HepG2 (cell line): ENCODE measurements at regions not wholly inside any gene's neighbourhood (a gene's known extent, or its start where the extent isn't known, plus 50 kb on each side); places are given as distances from the start of the nearest gene placed in this dataset.

Source experiments
- ATAC-seq: fragments of 200-7000 bp; cut with Tn5 transposase; 3 replicates; pipeline ENCODE4 v1.9.1; 2020; ENCODE audit warnings: mild to moderate bottlenecking, moderate library complexity
- BruUV-seq: library from RNA; stranded (reverse); fragments of 400-500 nt; replicated peaks from 2 replicates; lab custom pipeline; 2021; lab: Mats Ljungman, UMichigan
- CTCF ChIA-PET: fragments of 300-600 bp; formaldehyde crosslinking; extraction: SDS; loops from one replicate; lab custom pipeline; 2021; ENCODE audit warnings: low total read pairs, inconsistent platforms, low intra/inter-chr PET ratio; lab: Yijun Ruan, JAX
- POLR2A ChIA-PET: fragments of 350-600 bp; sonication (Branson Sonifier 250); formaldehyde crosslinking; loops from one replicate; lab custom pipeline; 2020; ENCODE audit warnings: antibody characterized with exemption, inconsistent platforms; lab: Yijun Ruan, JAX
- DNase-seq: peaks from one replicate; pipeline ENCODE4 v3.0.0-alpha.2; 2015; ENCODE audit warnings: low spot score
- FAIRE-seq: peaks from 3 replicates; lab custom pipeline; 2011; peaks lifted over from hg19 to GRCh38; lab: Jason Lieb, UNC
- H2AFZ ChIP-seq: one replicate; pipeline ENCODE4 v1.6.1; 2011; ENCODE audit warnings: low read length, inconsistent platforms
- H3K27ac ChIP-seq: fragments of 300-600 bp; 3 replicates; pipeline ENCODE4 v1.8.0; 2011; ENCODE audit warnings: mixed run types, mild to moderate bottlenecking, mixed read lengths, low read length, inconsistent platforms; ENCODE audit not compliant: insufficient read depth; ENCODE audit errors: extremely low read length
- H3K27me3 ChIP-seq, 2 experiments: fragments of 200-600 bp in 1 of 2; 2 replicates in 1 of 2; 3 replicates in 1 of 2; pipeline versions ENCODE4 v1.6.0 to v1.8.0; 2011; ENCODE audit warnings: low read length in 2 of 2, mild to moderate bottlenecking in 2 of 2, moderate library complexity in 2 of 2, inconsistent platforms in 1 of 2; ENCODE audit not compliant: insufficient read depth in 2 of 2, control insufficient read depth in 1 of 2
- H3K36me3 ChIP-seq, 2 experiments: fragments of 200-600 bp in 1 of 2; replicated peaks in 1 of 2; 2 replicates in 1 of 2; 3 replicates in 1 of 2; pipeline versions ENCODE4 v1.5.1 to v1.8.0; 2011; ENCODE audit warnings: low read length in 2 of 2, inconsistent platforms in 1 of 2; ENCODE audit not compliant: insufficient read depth in 2 of 2, control insufficient read depth in 1 of 2
- H3K4me1 ChIP-seq: 2 replicates; pipeline ENCODE4 v1.5.1; 2012; ENCODE audit warnings: low read length, inconsistent platforms; ENCODE audit not compliant: insufficient read depth
- H3K4me2 ChIP-seq: 2 replicates; pipeline ENCODE4 v1.6.0; 2011; ENCODE audit warnings: low read depth, low read length, inconsistent platforms
- H3K4me3 ChIP-seq, 3 experiments: fragments of 200-600 bp in 1 of 3; sonication (generic), shearing (Covaris generic) in 1 of 3; replicated peaks in 1 of 3; 2 replicates each; pipeline ENCODE4 v1.5.1; 2011 to 2016; ENCODE audit warnings: low read length in 3 of 3, inconsistent platforms in 2 of 3, low read depth in 2 of 3, mild to moderate bottlenecking in 2 of 3, control low read depth in 1 of 3, mixed read lengths in 1 of 3; ENCODE audit not compliant: insufficient read depth in 1 of 3
- H3K79me2 ChIP-seq: one replicate; pipeline ENCODE4 v1.6.1; 2011; ENCODE audit warnings: low read length, inconsistent platforms; ENCODE audit not compliant: insufficient read depth
- H3K9ac ChIP-seq: 2 replicates; pipeline ENCODE4 v1.6.0; 2011; ENCODE audit warnings: mild to moderate bottlenecking, low read depth, low read length, inconsistent platforms; ENCODE audit not compliant: insufficient read depth
- H3K9me3 ChIP-seq: 2 replicates; pipeline ENCODE4 v1.5.1; 2012; ENCODE audit warnings: mild to moderate bottlenecking, low read length
- H4K20me1 ChIP-seq: 2 replicates; pipeline ENCODE4 v1.6.0; 2011; ENCODE audit warnings: inconsistent platforms, mild to moderate bottlenecking, low read length, moderate library complexity; ENCODE audit not compliant: insufficient read depth
- ATF7 ChIP-seq, 2 experiments: fragments of 450-650 bp in 1 of 2; sonication (generic) in 1 of 2; formaldehyde crosslinking in 1 of 2; IDR thresholded peaks; 2 replicates each; pipeline versions ENCODE4 v1.4.0 to v1.6.1; 2016 to 2020; ENCODE audit warnings: antibody characterized with exemption in 1 of 2, mild to moderate bottlenecking in 1 of 2, missing genetic modification reagents in 1 of 2
- E2F2 ChIP-seq: sonication (generic); formaldehyde crosslinking; IDR thresholded peaks from 2 replicates; pipeline ENCODE4 v1.4.0; 2020; ENCODE audit warnings: missing genetic modification reagents, borderline replicate concordance
- ETV5 ChIP-seq: IDR thresholded peaks from 2 replicates; pipeline ENCODE4 v1.6.1; 2018; ENCODE audit warnings: missing biosample characterization, missing genetic modification reagents, inconsistent platforms, borderline replicate concordance
- HCFC1 ChIP-seq: fragments of 150-350 bp; IDR thresholded peaks from 2 replicates; pipeline ENCODE4 v1.6.1; 2014; ENCODE audit warnings: low read depth, low read length
- KLF9 ChIP-seq: IDR thresholded peaks from 2 replicates; pipeline ENCODE4 v1.6.1; 2016; ENCODE audit warnings: low read depth
- MAZ ChIP-seq, 2 experiments: sonication (generic) in 1 of 2; formaldehyde crosslinking in 1 of 2; IDR thresholded peaks; 2 replicates each; pipeline versions ENCODE4 v1.5.0 to v1.6.1; 2012 to 2020; ENCODE audit warnings: low read depth in 2 of 2, mild to moderate bottlenecking in 2 of 2, borderline replicate concordance in 1 of 2, improper control_type of control experiment in 1 of 2, low read length in 1 of 2, missing genetic modification reagents in 1 of 2, moderate library complexity in 1 of 2
- NFYB ChIP-seq: sonication (generic); formaldehyde crosslinking; IDR thresholded peaks from 2 replicates; pipeline ENCODE4 v1.4.0; 2020; ENCODE audit warnings: missing genetic modification reagents
- RCOR2 ChIP-seq: IDR thresholded peaks from 2 replicates; pipeline ENCODE4 v1.6.1; 2016; ENCODE audit warnings: missing biosample characterization, missing genetic modification reagents
- SIN3A ChIP-seq: IDR thresholded peaks from 2 replicates; pipeline ENCODE4 v1.6.1; 2011; ENCODE audit warnings: low read depth, mild to moderate bottlenecking, control low read depth, low read length, borderline replicate concordance
- U2AF2 ChIP-seq: fragments of 200-400 bp; formaldehyde crosslinking; IDR thresholded peaks from 2 replicates; pipeline ENCODE4 v1.6.1; 2017; ENCODE audit warnings: low read depth, mild to moderate bottlenecking, low read length
- ZFYVE20 ChIP-seq: sonication (generic); formaldehyde crosslinking; IDR thresholded peaks from 2 replicates; pipeline ENCODE4 v1.8.0; 2023; ENCODE audit warnings: low read depth, mild to moderate bottlenecking, moderate library complexity, missing genetic modification reagents, borderline replicate concordance
- ZMYM2 ChIP-seq: sonication (generic); formaldehyde crosslinking; IDR thresholded peaks from 2 replicates; pipeline ENCODE4 v1.8.0; 2022; ENCODE audit warnings: mild to moderate bottlenecking, missing genetic modification reagents
- ZNF549 ChIP-seq: sonication (generic); formaldehyde crosslinking; IDR thresholded peaks from 2 replicates; pipeline ENCODE4 v1.5.0; 2020; ENCODE audit warnings: missing genetic modification reagents
- ZNF577 ChIP-seq: sonication (generic); formaldehyde crosslinking; IDR thresholded peaks from 2 replicates; pipeline ENCODE4 v1.4.0; 2020; ENCODE audit warnings: mild to moderate bottlenecking, low read depth, missing genetic modification reagents, borderline replicate concordance
- ZNF639 ChIP-seq: conservative IDR thresholded peaks from 2 replicates; pipeline ENCODE4 v1.6.1; 2018; ENCODE audit warnings: missing genetic modification reagents
- ZNF792 ChIP-seq: IDR thresholded peaks from 2 replicates; pipeline ENCODE4 v1.6.1; 2016
- WGBS: methylation state at CpG from one replicate; pipeline ENCODE4 v1.1.6; 2017; ENCODE audit warnings: low lambda C conversion rate; 5-methylcytosine and 5-hydroxymethylcytosine counted together
- in situ Hi-C: cut with HindIII; loops from 2 replicates; pipeline ENCODE4 v1.10.0; 2017; ENCODE audit warnings: low pct_unique_long_range_greater_than_20kb; ENCODE audit not compliant: extremely low pct_ligation_motif_present
- intact Hi-C: fragments of 100-400 bp; cut with micrococcal nuclease; formaldehyde crosslinking; loops from one replicate; pipeline ENCODE4 v1.10.0; 2022; ENCODE audit not compliant: unreplicated experiment
- TF ChIP-seq, protein P1 (sequence below): sonication (generic); formaldehyde crosslinking; IDR thresholded peaks from 2 replicates; pipeline ENCODE4 v1.8.0; 2022; ENCODE audit warnings: missing genetic modification reagents, mild to moderate bottlenecking, inconsistent platforms, borderline replicate concordance

DNA sequence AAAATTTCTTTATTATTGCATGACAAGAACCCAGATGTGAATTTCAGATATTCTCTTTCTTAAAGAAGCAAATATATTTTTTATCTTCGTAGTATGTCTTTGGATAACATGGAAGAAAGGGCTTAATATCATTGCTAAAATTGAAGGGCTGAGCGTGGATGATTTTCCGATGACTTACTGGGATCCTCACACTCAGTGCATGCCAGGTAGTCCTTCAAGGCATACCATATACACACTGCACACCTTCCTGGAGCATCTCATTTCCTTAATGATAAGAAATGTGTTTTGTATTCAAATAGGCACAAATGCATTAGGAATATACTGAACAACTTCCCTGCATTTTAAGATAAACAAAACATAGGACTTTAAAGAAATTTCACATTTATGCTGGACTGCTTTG is 193.9 kb upstream of the MAP3K7 start:
- H3K36me3 ChIP-seq, result no peaks in the 10 kb centered on the region
- H3K27ac ChIP-seq, result no peak overlapping the region
- no peak overlapping the region for H3K4me2 ChIP-seq
- H3K9me3 ChIP-seq, result no peaks in the 10 kb centered on the region
- no peak overlapping the region for H3K9ac ChIP-seq
- H2AFZ ChIP-seq, result no peak overlapping the region
- no peaks in the 10 kb centered on the region for H4K20me1 ChIP-seq
- H3K27me3 ChIP-seq, result no peaks in the 10 kb centered on the region
- TF ChIP-seq SIN3A (no peak), ZMYM2 (CRISPR knock-in tag) (no peak)
- 4% methylated on average over 3 of the region's 3 CpGs for WGBS
- H3K79me2 ChIP-seq, result no peaks in the 10 kb centered on the region
- BruUV-seq, result no TSS peak
- FAIRE-seq (no peak), DNase-seq (no peak), ATAC-seq (no peak)
- in situ Hi-C loops (no loop called here), intact Hi-C loops (no loop called here)
- H3K4me1 ChIP-seq, result no peaks in the 10 kb centered on the region
- CTCF ChIA-PET, result no interaction called here
- POLR2A ChIA-PET, result no interaction called here
- no peak overlapping the region for H3K4me3 ChIP-seq

GRCh38 chr6:90780141-90780540 is 193.3 kb upstream of the MAP3K7 start:
- Histone ChIP-seq H2AFZ (no peak overlapping the region), H3K4me1 (no peaks in the 10 kb centered on the region), H3K79me2 (no peaks in the 10 kb centered on the region), H3K9me3 (no peaks in the 10 kb centered on the region), H3K4me2 (no peak overlapping the region), H3K27me3 (no peaks in the 10 kb centered on the region), H3K27ac (no peak overlapping the region), H4K20me1 (no peaks in the 10 kb centered on the region), H3K9ac (no peak overlapping the region), H3K4me3 (no peak overlapping the region), H3K36me3 (no peaks in the 10 kb centered on the region)
- in situ Hi-C loops (no loop called here), intact Hi-C loops (no loop called here)
- 0% methylated on average over 1 of the region's 1 CpG for WGBS
- POLR2A ChIA-PET, result no interaction called here
- CTCF ChIA-PET, result no interaction called here
- no peak for DNase-seq
- FAIRE-seq, result no peak
- no TSS peak for BruUV-seq
- ATAC-seq, result no peak
- no peak for TF ChIP-seq ZNF577 (CRISPR knock-in tag)
- no peak for TF ChIP-seq KLF9 (CRISPR knock-in tag)
- TF ChIP-seq ZNF639 (CRISPR knock-in tag), result no peak
- TF ChIP-seq MAZ (IDR thresholded peaks at IDR 0.05; ENCODE audit: borderline replicate concordance, low read depth, low read length), result no peak
- no peak for TF ChIP-seq MAZ (CRISPR knock-in tag; IDR thresholded peaks at IDR 0.05; ENCODE audit: low read depth)
- TF ChIP-seq ETV5 (CRISPR knock-in tag), result no peak
- TF ChIP-seq ZFYVE20 (CRISPR knock-in tag), result no peak
- TF ChIP-seq NFYB (CRISPR knock-in tag), result no peak
- no peak for TF ChIP-seq RCOR2 (CRISPR knock-in tag)
- no peak for TF ChIP-seq ATF7 (IDR thresholded peaks at IDR 0.05)
- TF ChIP-seq ATF7 (CRISPR knock-in tag; IDR thresholded peaks at IDR 0.05), result no peak
- no peak for TF ChIP-seq ZNF792
- no peak for TF ChIP-seq E2F2 (CRISPR knock-in tag)
- no peak for TF ChIP-seq HCFC1
- no peak for TF ChIP-seq U2AF2
- TF ChIP-seq ZNF549, result no peak
- TF ChIP-seq, protein P1, sequence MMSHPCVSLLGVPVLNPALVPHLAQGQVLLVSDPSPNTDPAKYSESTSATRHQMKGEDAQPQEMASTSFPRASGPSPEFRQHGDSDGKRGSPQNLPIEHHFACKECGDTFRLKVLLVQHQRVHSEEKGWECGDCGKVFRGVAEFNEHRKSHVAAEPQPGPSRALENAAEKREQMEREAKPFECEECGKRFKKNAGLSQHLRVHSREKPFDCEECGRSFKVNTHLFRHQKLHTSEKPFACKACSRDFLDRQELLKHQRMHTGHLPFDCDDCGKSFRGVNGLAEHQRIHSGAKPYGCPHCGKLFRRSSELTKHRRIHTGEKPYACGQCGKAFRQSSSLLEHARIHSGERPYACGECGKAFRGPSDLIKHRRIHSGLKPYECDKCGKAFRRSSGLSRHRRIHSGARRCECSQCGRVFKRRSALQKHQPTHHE (CRISPR knock-in tag), result no peak
